Endodermal cell (in vitro differentiated cells): ENCODE measurements at regions not wholly inside any gene's neighbourhood (a gene's known extent, or its start where the extent isn't known, plus 50 kb on each side); places are given as distances from the start of the nearest gene placed in this dataset.

Experiments
- DNase-seq: peaks from one replicate; pipeline ENCODE4 v3.0.0-alpha.2; 2017
- H3K27ac ChIP-seq: 2 replicates; pipeline ENCODE4 v1.5.1; 2013; ENCODE audit warnings: mild to moderate bottlenecking, low read depth, low read length, moderate library complexity
- H3K27me3 ChIP-seq: 2 replicates; pipeline ENCODE4 v1.6.1; 2013; ENCODE audit warnings: mild to moderate bottlenecking, low read length, moderate library complexity; ENCODE audit not compliant: insufficient read depth, control insufficient read depth, poor library complexity, severe bottlenecking
- H3K36me3 ChIP-seq: 2 replicates; pipeline ENCODE4 v1.7.0; 2013; ENCODE audit warnings: mild to moderate bottlenecking, low read length, moderate library complexity; ENCODE audit not compliant: control insufficient read depth, insufficient read depth
- H3K4me1 ChIP-seq: one replicate; pipeline ENCODE4 v1.7.0; 2013; ENCODE audit warnings: low read length; ENCODE audit not compliant: control insufficient read depth, insufficient read depth
- H3K4me3 ChIP-seq: 2 replicates; pipeline ENCODE4 v1.5.1; 2013; ENCODE audit warnings: mild to moderate bottlenecking, low read length, moderate library complexity
- H3K9ac ChIP-seq: 2 replicates; pipeline ENCODE4 v1.6.1; 2013; ENCODE audit warnings: mild to moderate bottlenecking, low read length, moderate library complexity; ENCODE audit not compliant: poor library complexity, severe bottlenecking; ENCODE audit errors: extremely low read depth
- H3K9me3 ChIP-seq: 2 replicates; pipeline ENCODE4 v1.6.1; 2013; ENCODE audit warnings: mild to moderate bottlenecking, low read length, moderate library complexity; ENCODE audit not compliant: control insufficient read depth
- H3K27ac Mint-ChIP-seq: 2 replicates; pipeline ENCODE4 v1.8.0; 2020; ENCODE audit warnings: mixed read lengths
- H3K27me3 Mint-ChIP-seq: 2 replicates; pipeline ENCODE4 v1.8.0; 2021; ENCODE audit warnings: mild to moderate bottlenecking, mixed read lengths; ENCODE audit not compliant: insufficient read depth
- H3K36me3 Mint-ChIP-seq: 2 replicates; pipeline ENCODE4 v1.8.0; 2020; ENCODE audit warnings: low read depth, mixed read lengths
- H3K4me1 Mint-ChIP-seq: 2 replicates; pipeline ENCODE4 v1.8.0; 2020; ENCODE audit warnings: mixed read lengths
- H3K4me3 Mint-ChIP-seq: 2 replicates; pipeline ENCODE4 v1.8.0; 2020; ENCODE audit warnings: mild to moderate bottlenecking, moderate library complexity, mixed read lengths
- H3K9me3 Mint-ChIP-seq: 2 replicates; pipeline ENCODE4 v1.8.0; 2020; ENCODE audit warnings: mild to moderate bottlenecking, mixed read lengths
- CTCF ChIP-seq: fragments of 200-600 bp; sonication (generic); conservative IDR thresholded peaks from 2 replicates; pipeline ENCODE4 v1.5.0; 2021; ENCODE audit warnings: antibody characterized with exemption, mild to moderate bottlenecking
- WGBS, 2 experiments: methylation state at CpG; one replicate each; pipeline versions ENCODE4 v1.1.5 to v1.1.7; 2013; ENCODE audit warnings: missing lambda C conversion rate in 2 of 2, mixed read lengths in 1 of 2; ENCODE audit not compliant: insufficient coverage in 1 of 2, insufficient read length in 1 of 2; 5-methylcytosine and 5-hydroxymethylcytosine counted together

GRCh38 chr6:166758136-166758704 lies 131.2 kb upstream of the RPS6KA2 start:
- no peaks in the 10 kb centered on the region for H3K36me3 ChIP-seq
- H3K27ac ChIP-seq = no peak overlapping the region
- no peak overlapping the region for H3K9ac ChIP-seq
- TF ChIP-seq CTCF = no peak
- H3K4me3 Mint-ChIP-seq = no peak overlapping the region
- H3K9me3 Mint-ChIP-seq = no peaks in the 10 kb centered on the region
- H3K4me3 ChIP-seq = no peak overlapping the region
- H3K36me3 Mint-ChIP-seq = no peaks in the 10 kb centered on the region
- WGBS, 2 experiments = 89 to 94% methylated on average over 11 to 15 of the region's 15 CpGs
- H3K4me1 Mint-ChIP-seq = peaks cover 19% of the 10 kb centered on the region
- no peaks in the 10 kb centered on the region for H3K9me3 ChIP-seq
- H3K27me3 ChIP-seq = no peaks in the 10 kb centered on the region
- H3K27ac Mint-ChIP-seq = no peak overlapping the region
- DNase-seq = no peak
- no peaks in the 10 kb centered on the region for H3K27me3 Mint-ChIP-seq
- no peaks in the 10 kb centered on the region for H3K4me1 ChIP-seq

GRCh38 chr6:166757232-166758135 lies 130.4 kb upstream of the RPS6KA2 start:
- H3K4me3 ChIP-seq = no peak overlapping the region
- Mint-ChIP-seq H3K27me3 (no peaks in the 10 kb centered on the region), H3K36me3 (no peaks in the 10 kb centered on the region), H3K27ac (no peak overlapping the region), H3K9me3 (no peaks in the 10 kb centered on the region), H3K4me3 (no peak overlapping the region), H3K4me1 (peaks cover 19% of the 10 kb centered on the region)
- 40 to 52% methylated on average over 13 to 24 of the region's 24 CpGs for WGBS, 2 experiments
- DNase-seq = peak; percentile 76
- H3K36me3 ChIP-seq = no peaks in the 10 kb centered on the region
- H3K27ac ChIP-seq = no peak overlapping the region
- TF ChIP-seq CTCF = no peak
- no peak overlapping the region for H3K9ac ChIP-seq
- no peaks in the 10 kb centered on the region for H3K9me3 ChIP-seq
- H3K4me1 ChIP-seq = no peaks in the 10 kb centered on the region
- no peaks in the 10 kb centered on the region for H3K27me3 ChIP-seq

- H3K9ac ChIP-seq = no peak overlapping the region
- H3K9me3 Mint-ChIP-seq = no peaks in the 10 kb centered on the region
- TF ChIP-seq CTCF = no peak
- DNase-seq = peak; percentile 62
- no peaks in the 10 kb centered on the region for H3K36me3 ChIP-seq
- no peak overlapping the region for H3K4me3 ChIP-seq
- H3K27me3 ChIP-seq = no peaks in the 10 kb centered on the region
- H3K27ac Mint-ChIP-seq = no peak overlapping the region
- peaks cover 5% of the 10 kb centered on the region for H3K4me1 ChIP-seq
- H3K9me3 ChIP-seq = no peaks in the 10 kb centered on the region
- no peak overlapping the region for H3K27ac ChIP-seq
- H3K4me3 Mint-ChIP-seq = no peak overlapping the region
- peaks cover 34% of the 10 kb centered on the region for H3K4me1 Mint-ChIP-seq
- 82 to 95% methylated on average over 8 to 13 of the region's 13 CpGs for whole genome bisulfite sequencing, 2 experiments
- H3K27me3 Mint-ChIP-seq = no peaks in the 10 kb centered on the region
- no peaks in the 10 kb centered on the region for H3K36me3 Mint-ChIP-seq
Observed at GRCh38 chr6:166754218-166755030, 127.4 kb upstream of the RPS6KA2 start.
